SH-SY5Y (cell line): ENCODE measurements at regions not wholly inside any gene's neighbourhood (a gene's known extent, or its start where the extent isn't known, plus 50 kb on each side); places are given as distances from the start of the nearest gene placed in this dataset.

Experiments
- GATA2 ChIP-seq: IDR thresholded peaks from 2 replicates; pipeline ENCODE4 v1.6.1; 2011; ENCODE audit warnings: mild to moderate bottlenecking, low read depth, low read length
- GATA3 ChIP-seq: IDR thresholded peaks from 2 replicates; pipeline ENCODE4 v1.6.1; 2011; ENCODE audit warnings: low read depth, mild to moderate bottlenecking, low read length, moderate library complexity

DNA sequence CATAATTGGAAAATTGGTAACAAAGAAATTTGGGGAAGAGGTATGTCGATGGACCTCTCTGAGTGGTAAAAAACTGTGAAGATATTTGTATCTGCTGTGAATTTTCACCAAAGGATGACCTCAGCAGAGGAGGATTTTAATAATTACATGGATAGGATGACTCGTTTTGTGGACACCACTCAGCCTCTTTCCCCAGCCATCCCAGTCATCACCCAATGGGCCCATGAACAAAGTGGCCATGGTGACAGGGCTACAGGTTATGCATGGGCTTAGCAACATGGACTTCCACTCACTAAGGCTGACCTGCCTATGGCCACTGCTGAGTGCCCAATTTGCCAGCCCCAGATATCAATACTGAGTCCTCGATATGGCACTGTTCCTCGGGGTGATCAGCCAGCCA lies 577.5 kb upstream of the FBXO33 start:
- TF ChIP-seq GATA3 (no peak), GATA2 (no peak)
